ENCODE measurements at regions not wholly inside any gene's neighbourhood (a gene's known extent, or its start where the extent isn't known, plus 50 kb on each side); places are given as distances from the start of the nearest gene placed in this dataset.

GRCh38 chrX:94361241-94361640 is 687.2 kb downstream of the FAM133A start:
- no peak for DNase-seq

- no peak for DNase-seq
Observed at GRCh38 chrX:94365736-94366135, 691.7 kb downstream of the FAM133A start.

- no peak for DNase-seq
Observed at GRCh38 chrX:94366616-94367015, 692.6 kb downstream of the FAM133A start.

GRCh38 chrX:94389044-94389443 is 715.0 kb downstream of the FAM133A start:
- no peak for DNase-seq

- no peak for DNase-seq
Observed at GRCh38 chrX:94400488-94400887, 726.5 kb downstream of the FAM133A start.

GRCh38 chrX:94401426-94401825 is 727.4 kb downstream of the FAM133A start:
- no peak for DNase-seq

GRCh38 chrX:94414746-94415145 is 740.7 kb downstream of the FAM133A start:
- DNase-seq, result no peak

- no peak for DNase-seq
Observed at GRCh38 chrX:94418065-94418464, 744.1 kb downstream of the FAM133A start.

GRCh38 chrX:94424456-94424855 is 750.5 kb downstream of the FAM133A start:
- no peak for DNase-seq

- DNase-seq, result no peak
Observed at GRCh38 chrX:94430091-94430490, 756.1 kb downstream of the FAM133A start.

- no peak for DNase-seq
Observed at GRCh38 chrX:94435799-94436198, 761.8 kb downstream of the FAM133A start.

- DNase-seq, result no peak
Observed at GRCh38 chrX:94454159-94454558, 780.2 kb downstream of the FAM133A start.

GRCh38 chrX:94454606-94455005 is 780.6 kb downstream of the FAM133A start:
- no peak for DNase-seq

- DNase-seq, result no peak
Observed at GRCh38 chrX:94455782-94456181, 781.8 kb downstream of the FAM133A start.

GRCh38 chrX:94492541-94492940 is 818.5 kb downstream of the FAM133A start:
- no peak for DNase-seq

GRCh38 chrX:94493405-94493804 is 819.4 kb downstream of the FAM133A start:
- DNase-seq, result no peak

- no peak for DNase-seq
Observed at GRCh38 chrX:94511564-94511963, 837.6 kb downstream of the FAM133A start.

- DNase-seq, result no peak
Observed at GRCh38 chrX:94515009-94515408, 841.0 kb downstream of the FAM133A start.

- no peak for DNase-seq
Observed at GRCh38 chrX:94524867-94525266, 850.9 kb downstream of the FAM133A start.

- no peak for DNase-seq
Observed at GRCh38 chrX:94545722-94546121, 871.7 kb downstream of the FAM133A start.

- no peak for DNase-seq
Observed at GRCh38 chrX:94551831-94552230, 877.8 kb downstream of the FAM133A start.

GRCh38 chrX:94560930-94561329 is 886.9 kb downstream of the FAM133A start:
- no peak for DNase-seq

GRCh38 chrX:94576367-94577004 is 902.5 kb downstream of the FAM133A start:
- DNase-seq, result no peak

GRCh38 chrX:94600077-94600476 is 926.1 kb downstream of the FAM133A start:
- no peak for DNase-seq

GRCh38 chrX:94612140-94612539 is 938.1 kb downstream of the FAM133A start:
- no peak for DNase-seq

GRCh38 chrX:94633237-94633636 is 959.2 kb downstream of the FAM133A start:
- DNase-seq, result no peak

Measured in GDM1 (cell line).